Panc1 (cell line): ENCODE measurements at regions not wholly inside any gene's neighbourhood (a gene's known extent, or its start where the extent isn't known, plus 50 kb on each side); places are given as distances from the start of the nearest gene placed in this dataset.

Experiments used
- ATAC-seq: fragments of 200-7000 bp; cut with Tn5 transposase; 2 replicates; pipeline ENCODE4 v1.9.1; 2020; ENCODE audit warnings: mild to moderate bottlenecking, moderate library complexity
- BruUV-seq: library from RNA; stranded (reverse); fragments of 400-500 nt; replicated peaks from 2 replicates; lab custom pipeline; 2021; lab: Mats Ljungman, UMichigan
- CTCF ChIA-PET: fragments of 300-600 bp; sonication (Branson Sonifier 250); formaldehyde crosslinking; loops from one replicate; lab custom pipeline; 2022; ENCODE audit warnings: antibody characterized with exemption; lab: Charles Lee
- POLR2A ChIA-PET: fragments of 300-600 bp; sonication (Branson Sonifier 250); formaldehyde crosslinking; loops from one replicate; lab custom pipeline; 2022; ENCODE audit warnings: antibody characterized with exemption; lab: Charles Lee
- DNase-seq: peaks from one replicate; pipeline ENCODE4 v3.0.0-alpha.2; 2010; ENCODE audit warnings: low read depth, low spot score
- H3K27ac ChIP-seq: 2 replicates; pipeline ENCODE4 v1.5.1; 2011; ENCODE audit warnings: mild to moderate bottlenecking, low read length, inconsistent platforms
- H3K27me3 ChIP-seq: fragments of 200-500 bp; sonication (Bioruptor generic); 2 replicates; pipeline ENCODE4 v1.6.0; 2014; ENCODE audit warnings: low read length, inconsistent platforms; ENCODE audit not compliant: control insufficient read depth, insufficient read depth
- H3K36me3 ChIP-seq: fragments of 200-500 bp; sonication (Bioruptor generic); 2 replicates; pipeline ENCODE4 v1.5.1; 2014; ENCODE audit warnings: inconsistent platforms, mild to moderate bottlenecking, low read length, moderate library complexity; ENCODE audit not compliant: control insufficient read depth, insufficient read depth
- H3K4me1 ChIP-seq: 2 replicates; pipeline ENCODE4 v1.5.1; 2011; ENCODE audit warnings: inconsistent platforms, mild to moderate bottlenecking, low read length, moderate library complexity; ENCODE audit not compliant: control insufficient read depth, insufficient read depth
- H3K4me3 ChIP-seq, 2 experiments: 2 replicates each; pipeline ENCODE4 v1.5.1; 2011 to 2012; ENCODE audit warnings: low read depth in 2 of 2, low read length in 2 of 2, mild to moderate bottlenecking in 2 of 2, inconsistent platforms in 1 of 2, moderate library complexity in 1 of 2
- H3K9me3 ChIP-seq: fragments of 200-500 bp; sonication (Bioruptor generic); 2 replicates; pipeline ENCODE4 v1.5.1; 2014; ENCODE audit warnings: low read depth, mild to moderate bottlenecking, inconsistent platforms, low read length, moderate library complexity; ENCODE audit not compliant: control insufficient read depth, insufficient read depth
- POLR2AphosphoS5 ChIP-seq: IDR thresholded peaks from 2 replicates; pipeline ENCODE4 v1.6.1; 2012; ENCODE audit warnings: mild to moderate bottlenecking, low read depth, low read length, moderate library complexity
- SIN3A ChIP-seq: IDR thresholded peaks from 2 replicates; pipeline ENCODE4 v1.6.1; 2012; ENCODE audit warnings: low read depth, mild to moderate bottlenecking, low read length, moderate library complexity, borderline replicate concordance; ENCODE audit not compliant: insufficient read depth
- TCF7L2 ChIP-seq: IDR thresholded peaks from 2 replicates; pipeline ENCODE4 v1.6.1; 2011; ENCODE audit warnings: mild to moderate bottlenecking, low read depth, low read length, inconsistent platforms
- in situ Hi-C: cut with HindIII; loops from 2 replicates; pipeline ENCODE4 v1.10.0; 2016; ENCODE audit warnings: low sequenced_read_pairs, low pct_unique_long_range_greater_than_20kb
- intact Hi-C: fragments of 100-400 bp; cut with micrococcal nuclease; formaldehyde crosslinking; loops from one replicate; pipeline ENCODE4 v1.10.0; 2022; ENCODE audit not compliant: unreplicated experiment
- TF ChIP-seq, protein P1 (sequence below), 2 experiments: IDR thresholded peaks; 2 replicates each; pipeline ENCODE4 v1.6.1; 2011 to 2012; ENCODE audit warnings: low read depth in 2 of 2, control low read depth in 1 of 2, low read length in 1 of 2, mild to moderate bottlenecking in 1 of 2, moderate library complexity in 1 of 2; ENCODE audit not compliant: insufficient read depth in 1 of 2
- TF ChIP-seq, protein P2 (sequence below): fragments of 450-650 bp; IDR thresholded peaks from 2 replicates; pipeline ENCODE4 v1.5.1; 2017; ENCODE audit warnings: mild to moderate bottlenecking

DNA sequence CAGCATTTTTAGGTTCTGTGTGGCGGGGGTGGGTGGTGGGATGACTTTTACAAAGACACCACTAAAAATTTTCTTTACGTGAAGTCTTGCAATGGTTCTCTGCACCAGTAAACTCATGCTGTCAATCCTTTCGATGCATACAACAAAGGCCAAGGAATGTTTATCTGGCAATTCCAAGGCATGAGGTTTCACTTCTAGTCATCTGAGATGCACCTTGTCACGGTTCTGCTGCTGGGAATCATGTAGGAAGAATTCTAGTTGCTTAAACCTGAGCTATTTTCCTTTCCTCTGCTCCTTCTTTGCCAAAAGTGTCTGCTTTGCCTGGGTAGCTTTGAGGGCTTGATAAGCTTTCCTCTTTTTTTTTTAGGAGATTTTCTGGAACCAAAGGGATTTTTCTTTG, 1204.5 kb upstream of the SEMA6A start:
- H3K36me3 ChIP-seq: no peaks in the 10 kb centered on the region
- BruUV-seq: no TSS peak
- H3K9me3 ChIP-seq: no peaks in the 10 kb centered on the region
- ChIA-PET POLR2A (no interaction called here), CTCF (no interaction called here)
- no peak overlapping the region for H3K27ac ChIP-seq
- ATAC-seq (no peak), DNase-seq (no peak)
- no peaks in the 10 kb centered on the region for H3K4me1 ChIP-seq
- no peak overlapping the region for H3K4me3 ChIP-seq
- in situ Hi-C loops: no loop called here
- no peaks in the 10 kb centered on the region for H3K27me3 ChIP-seq
- TF ChIP-seq POLR2AphosphoS5 (no peak), SIN3A (no peak), TCF7L2 (no peak)
- TF ChIP-seq, protein P1, sequence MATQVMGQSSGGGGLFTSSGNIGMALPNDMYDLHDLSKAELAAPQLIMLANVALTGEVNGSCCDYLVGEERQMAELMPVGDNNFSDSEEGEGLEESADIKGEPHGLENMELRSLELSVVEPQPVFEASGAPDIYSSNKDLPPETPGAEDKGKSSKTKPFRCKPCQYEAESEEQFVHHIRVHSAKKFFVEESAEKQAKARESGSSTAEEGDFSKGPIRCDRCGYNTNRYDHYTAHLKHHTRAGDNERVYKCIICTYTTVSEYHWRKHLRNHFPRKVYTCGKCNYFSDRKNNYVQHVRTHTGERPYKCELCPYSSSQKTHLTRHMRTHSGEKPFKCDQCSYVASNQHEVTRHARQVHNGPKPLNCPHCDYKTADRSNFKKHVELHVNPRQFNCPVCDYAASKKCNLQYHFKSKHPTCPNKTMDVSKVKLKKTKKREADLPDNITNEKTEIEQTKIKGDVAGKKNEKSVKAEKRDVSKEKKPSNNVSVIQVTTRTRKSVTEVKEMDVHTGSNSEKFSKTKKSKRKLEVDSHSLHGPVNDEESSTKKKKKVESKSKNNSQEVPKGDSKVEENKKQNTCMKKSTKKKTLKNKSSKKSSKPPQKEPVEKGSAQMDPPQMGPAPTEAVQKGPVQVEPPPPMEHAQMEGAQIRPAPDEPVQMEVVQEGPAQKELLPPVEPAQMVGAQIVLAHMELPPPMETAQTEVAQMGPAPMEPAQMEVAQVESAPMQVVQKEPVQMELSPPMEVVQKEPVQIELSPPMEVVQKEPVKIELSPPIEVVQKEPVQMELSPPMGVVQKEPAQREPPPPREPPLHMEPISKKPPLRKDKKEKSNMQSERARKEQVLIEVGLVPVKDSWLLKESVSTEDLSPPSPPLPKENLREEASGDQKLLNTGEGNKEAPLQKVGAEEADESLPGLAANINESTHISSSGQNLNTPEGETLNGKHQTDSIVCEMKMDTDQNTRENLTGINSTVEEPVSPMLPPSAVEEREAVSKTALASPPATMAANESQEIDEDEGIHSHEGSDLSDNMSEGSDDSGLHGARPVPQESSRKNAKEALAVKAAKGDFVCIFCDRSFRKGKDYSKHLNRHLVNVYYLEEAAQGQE (IDR thresholded peaks at IDR 0.05; ENCODE audit: insufficient read depth in 1 of 2, low read depth in 2 of 2, low read length in 1 of 2): no peak
- TF ChIP-seq, protein P2, sequence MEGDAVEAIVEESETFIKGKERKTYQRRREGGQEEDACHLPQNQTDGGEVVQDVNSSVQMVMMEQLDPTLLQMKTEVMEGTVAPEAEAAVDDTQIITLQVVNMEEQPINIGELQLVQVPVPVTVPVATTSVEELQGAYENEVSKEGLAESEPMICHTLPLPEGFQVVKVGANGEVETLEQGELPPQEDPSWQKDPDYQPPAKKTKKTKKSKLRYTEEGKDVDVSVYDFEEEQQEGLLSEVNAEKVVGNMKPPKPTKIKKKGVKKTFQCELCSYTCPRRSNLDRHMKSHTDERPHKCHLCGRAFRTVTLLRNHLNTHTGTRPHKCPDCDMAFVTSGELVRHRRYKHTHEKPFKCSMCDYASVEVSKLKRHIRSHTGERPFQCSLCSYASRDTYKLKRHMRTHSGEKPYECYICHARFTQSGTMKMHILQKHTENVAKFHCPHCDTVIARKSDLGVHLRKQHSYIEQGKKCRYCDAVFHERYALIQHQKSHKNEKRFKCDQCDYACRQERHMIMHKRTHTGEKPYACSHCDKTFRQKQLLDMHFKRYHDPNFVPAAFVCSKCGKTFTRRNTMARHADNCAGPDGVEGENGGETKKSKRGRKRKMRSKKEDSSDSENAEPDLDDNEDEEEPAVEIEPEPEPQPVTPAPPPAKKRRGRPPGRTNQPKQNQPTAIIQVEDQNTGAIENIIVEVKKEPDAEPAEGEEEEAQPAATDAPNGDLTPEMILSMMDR: no peak
- intact Hi-C loops: no loop called here

DNA sequence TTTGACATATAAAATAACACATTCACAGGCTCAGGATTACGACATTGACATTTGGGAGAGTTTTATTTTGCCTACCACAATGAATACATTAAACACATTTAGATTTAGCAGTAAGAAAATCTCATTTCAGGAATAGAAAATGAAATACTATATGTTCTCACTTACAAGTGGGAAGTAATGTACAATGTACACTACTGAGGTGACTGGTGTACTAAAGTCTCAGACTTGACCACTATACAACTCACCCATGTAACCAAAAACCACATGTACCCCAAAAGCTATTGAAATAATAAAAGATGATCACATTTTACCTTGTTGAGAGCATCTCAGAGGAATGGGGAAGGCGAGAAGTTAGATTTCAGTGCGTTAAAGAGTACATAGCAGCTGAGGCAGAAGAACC, 1202.4 kb upstream of the SEMA6A start:
- Histone ChIP-seq H3K4me1 (no peaks in the 10 kb centered on the region), H3K27ac (no peak overlapping the region), H3K27me3 (no peaks in the 10 kb centered on the region), H3K9me3 (no peaks in the 10 kb centered on the region), H3K36me3 (no peaks in the 10 kb centered on the region), H3K4me3 (no peak overlapping the region)
- ATAC-seq (no peak), DNase-seq (no peak)
- in situ Hi-C loops (no loop called here), intact Hi-C loops (no loop called here)
- POLR2A ChIA-PET: no interaction called here
- CTCF ChIA-PET: no interaction called here
- TF ChIP-seq POLR2AphosphoS5 (no peak), SIN3A (no peak), TCF7L2 (no peak)
- TF ChIP-seq, protein P1 (IDR thresholded peaks at IDR 0.05; ENCODE audit: insufficient read depth in 1 of 2, low read depth in 2 of 2, low read length in 1 of 2): no peak
- TF ChIP-seq, protein P2: no peak
- BruUV-seq: no TSS peak
